BE2C (cell line): ENCODE measurements at regions not wholly inside any gene's neighbourhood (a gene's known extent, or its start where the extent isn't known, plus 50 kb on each side); places are given as distances from the start of the nearest gene placed in this dataset.
"Not testable (repeated sequence)": the region's sequence is repeated elsewhere in the genome, so short reads cannot be mapped to it uniquely, and the experiment has no call there.

Experiments used
- DNase-seq: peaks from one replicate; pipeline ENCODE4 v3.0.0-alpha.2; 2020
- H3K27me3 ChIP-seq: fragments of 250-450 bp; sonication (Bioruptor Pico); 2 replicates; pipeline ENCODE4 v1.5.1; 2020; ENCODE audit warnings: mild to moderate bottlenecking
- H3K36me3 ChIP-seq: fragments of 250-450 bp; sonication (Bioruptor Pico); 2 replicates; pipeline ENCODE4 v1.5.1; 2020; ENCODE audit warnings: mild to moderate bottlenecking
- H3K4me1 ChIP-seq: fragments of 250-450 bp; sonication (Bioruptor Pico); 2 replicates; pipeline ENCODE4 v1.5.1; 2020
- H3K4me3 ChIP-seq: 2 replicates; pipeline ENCODE4 v1.5.1; 2011; ENCODE audit warnings: low read depth, low read length
- H3K9me3 ChIP-seq: fragments of 250-450 bp; sonication (Bioruptor Pico); 2 replicates; pipeline ENCODE4 v1.5.1; 2020
- CTCF ChIP-seq: IDR thresholded peaks from 2 replicates; pipeline ENCODE4 v1.5.1; 2012; ENCODE audit warnings: mild to moderate bottlenecking, low read depth, low read length

GRCh38 chr1:234780112-234780511 is 170.1 kb upstream of the IRF2BP2 start:
- Histone ChIP-seq H3K4me3 (no peak overlapping the region), H3K27me3 (no peaks in the 10 kb centered on the region), H3K4me1 (no peaks in the 10 kb centered on the region), H3K9me3 (no peaks in the 10 kb centered on the region), H3K36me3 (no peaks in the 10 kb centered on the region)
- DNase-seq = no peak
- no peak for TF ChIP-seq CTCF

DNA sequence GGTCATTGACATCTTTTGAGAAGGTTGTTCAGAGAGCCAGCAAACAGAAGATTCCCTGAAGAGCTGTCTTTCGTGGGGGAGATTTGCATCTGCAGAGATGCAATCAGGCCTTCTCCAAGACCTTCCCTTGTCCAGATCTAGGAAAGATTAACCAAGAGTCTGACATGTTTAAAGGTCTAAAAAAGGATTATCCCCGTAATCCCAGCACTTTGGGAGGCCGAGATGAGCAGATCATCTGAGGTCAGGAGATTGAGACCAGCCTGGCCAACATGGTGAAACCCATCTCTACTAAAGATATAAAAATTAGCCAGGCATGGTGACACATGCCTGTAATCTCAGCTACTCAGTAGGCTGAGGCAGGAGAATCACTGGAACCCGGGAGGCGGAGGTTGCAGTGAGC is 169.6 kb upstream of the IRF2BP2 start:
- not testable (repeated sequence) for DNase-seq, H3K9me3 ChIP-seq, H3K4me1 ChIP-seq, H3K36me3 ChIP-seq, H3K27me3 ChIP-seq, H3K4me3 ChIP-seq

GRCh38 chr1:234779160-234779538 is 169.2 kb upstream of the IRF2BP2 start:
- H3K9me3 ChIP-seq = no peaks in the 10 kb centered on the region

DNA sequence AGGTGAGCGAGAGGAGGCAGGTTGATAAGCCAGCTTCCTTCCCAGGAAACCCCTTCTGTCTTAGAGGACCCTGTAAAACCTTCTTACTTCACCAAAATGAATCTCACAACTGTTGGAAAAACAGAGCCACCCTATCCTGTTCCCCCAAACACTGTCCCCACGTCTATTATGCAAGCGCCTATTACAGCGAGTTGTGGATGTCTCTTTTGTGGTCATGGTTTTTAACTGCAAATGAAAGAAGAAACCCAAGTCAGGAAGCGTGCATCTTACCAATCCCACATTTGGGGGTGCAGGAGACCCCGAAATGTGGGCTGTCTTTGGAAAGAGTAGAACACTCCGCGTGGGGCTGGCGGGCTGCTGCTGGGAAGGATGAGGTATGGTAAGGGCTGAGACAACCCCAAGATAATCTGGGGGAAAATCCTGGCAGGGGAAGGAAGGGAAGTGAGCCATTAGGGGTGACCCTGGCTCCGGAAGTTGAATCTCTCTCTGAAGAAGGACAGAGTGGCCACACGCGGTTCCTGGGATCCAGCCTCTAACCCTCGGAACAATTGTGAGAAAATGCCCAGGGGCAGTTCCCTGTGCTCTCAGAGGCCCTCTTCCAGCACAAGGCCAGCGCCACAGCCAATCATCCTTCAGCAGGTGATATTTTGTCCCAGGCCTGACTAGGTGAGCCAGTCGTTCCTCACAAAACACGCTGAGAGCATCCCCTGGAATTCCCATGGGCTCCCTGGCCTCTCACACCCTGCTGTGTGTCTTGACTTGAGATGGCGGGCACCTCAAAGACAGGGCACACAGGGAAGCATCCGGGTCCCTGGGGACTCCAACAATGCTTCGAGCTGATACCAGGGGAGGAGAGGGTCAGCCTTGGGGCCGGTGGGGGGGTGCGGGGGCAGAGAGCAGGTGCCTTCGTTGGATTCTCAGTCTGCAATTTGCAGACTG is 168.5 kb upstream of the IRF2BP2 start:
- no peak for TF ChIP-seq CTCF
- no peaks in the 10 kb centered on the region for H3K9me3 ChIP-seq
- H3K36me3 ChIP-seq = no peaks in the 10 kb centered on the region
- no peaks in the 10 kb centered on the region for H3K27me3 ChIP-seq
- DNase-seq = no peak
- no peak overlapping the region for H3K4me3 ChIP-seq
- no peaks in the 10 kb centered on the region for H3K4me1 ChIP-seq

More at GRCh38 chr1:234779160-234779538, 169.2 kb upstream of the IRF2BP2 start:
- Histone ChIP-seq H3K4me3 (no peak overlapping the region), H3K27me3 (no peaks in the 10 kb centered on the region), H3K4me1 (no peaks in the 10 kb centered on the region), H3K36me3 (no peaks in the 10 kb centered on the region)
- DNase-seq = no peak
- no peak for TF ChIP-seq CTCF

- no peak for DNase-seq
Measured at GRCh38 chr1:234777856-234778220, 167.9 kb upstream of the IRF2BP2 start.

More at GRCh38 chr1:234777856-234778220, 167.9 kb upstream of the IRF2BP2 start:
- H3K9me3 ChIP-seq = no peaks in the 10 kb centered on the region
- H3K27me3 ChIP-seq = no peaks in the 10 kb centered on the region
- no peaks in the 10 kb centered on the region for H3K36me3 ChIP-seq
- no peak for TF ChIP-seq CTCF
- H3K4me1 ChIP-seq = no peaks in the 10 kb centered on the region
- no peak overlapping the region for H3K4me3 ChIP-seq
